Upper lobe of left lung (tissue), 6 donors: ENCODE measurements at regions not wholly inside any gene's neighbourhood (a gene's known extent, or its start where the extent isn't known, plus 50 kb on each side); places are given as distances from the start of the nearest gene placed in this dataset.
A peak's percentile ranks its signal among the peaks of the same experiment; 100 is the strongest.

ENCODE experiments used
- ATAC-seq, 2 donors: fragments of 200-7000 bp; cut with Tn5 transposase; one replicate each; pipeline ENCODE4 v1.9.1; 2022; ENCODE audit warnings: mild to moderate bottlenecking in 2 of 2, moderate library complexity in 2 of 2; ENCODE audit not compliant: low FRiP score in 2 of 2
- DNase-seq, 2 donors: peaks; one replicate each; pipeline ENCODE4 v3.0.0-alpha.2; 2019 to 2020
- H3K27ac ChIP-seq, 4 donors: fragments of 200-600 bp; sonication (generic); one replicate each; pipeline ENCODE4 v1.5.1; 2016 to 2019
- H3K27me3 ChIP-seq, 4 donors: fragments of 200-600 bp; sonication (generic); one replicate each; pipeline ENCODE4 v1.5.1; 2017 to 2019
- H3K36me3 ChIP-seq, 4 donors: fragments of 200-600 bp; sonication (generic); one replicate each; pipeline ENCODE4 v1.5.1; 2016 to 2019
- H3K4me1 ChIP-seq, 4 donors: fragments of 200-600 bp; sonication (generic); one replicate each; pipeline ENCODE4 v1.5.1; 2018 to 2019
- H3K4me3 ChIP-seq, 4 donors: fragments of 200-600 bp; sonication (generic); one replicate each; pipeline ENCODE4 v1.5.1; 2017 to 2019; ENCODE audit warnings: mild to moderate bottlenecking in 2 of 4, moderate library complexity in 1 of 4
- H3K9me3 ChIP-seq, 4 donors: fragments of 200-600 bp; sonication (generic); one replicate each; pipeline ENCODE4 v1.5.1; 2018 to 2019
- EP300 ChIP-seq, 4 donors: sonication (generic); formaldehyde crosslinking; IDR thresholded peaks; one replicate each; pipeline ENCODE4 v1.5.1; 2017; ENCODE audit warnings: antibody characterized with exemption in 4 of 4, control low read depth in 2 of 4
- POLR2A ChIP-seq, 4 donors: fragments of 450-650 bp; IDR thresholded peaks; one replicate each; pipeline ENCODE4 v1.5.1; 2016 to 2017; ENCODE audit warnings: antibody characterized with exemption in 4 of 4, mild to moderate bottlenecking in 2 of 4
- POLR2AphosphoS5 ChIP-seq, 2 donors: sonication (generic); formaldehyde crosslinking; IDR thresholded peaks; one replicate each; pipeline ENCODE4 v1.5.1; 2017; ENCODE audit warnings: antibody characterized with exemption in 2 of 2
- WGBS, 2 donors: methylation state at CpG; one replicate each; pipeline ENCODE4 v1.1.5; 2017 to 2018; 5-methylcytosine and 5-hydroxymethylcytosine counted together
- TF ChIP-seq, protein P1 (sequence below), 6 experiments: fragments of 450-650 bp in 4 of 6; fragments of 200-600 bp in 2 of 6; sonication (generic) in 2 of 6; IDR thresholded peaks; one replicate each; pipeline ENCODE4 v1.5.1; 2016 to 2019; ENCODE audit warnings: antibody characterized with exemption in 6 of 6
- donor health status: DM: no; HTN: no; CAD: no; lungs with moderate emphysema.
- donor health status: DM: no; HTN: yes; CAD: no; lungs with severe emphysema.

- H3K9me3 ChIP-seq, result no peaks in the 10 kb centered on the region
- no peaks in the 10 kb centered on the region for H3K36me3 ChIP-seq
- no peak overlapping the region for H3K27ac ChIP-seq
- WGBS, 2 donors, result 77 to 89% methylated on average over 4 of the region's 4 CpGs
- DNase-seq (no peak), ATAC-seq (no peak)
- no peaks in the 10 kb centered on the region for H3K27me3 ChIP-seq
- peaks cover 0 to 6% (median 4%) of the 10 kb centered on the region in 4 donors for H3K4me1 ChIP-seq
- no peak for TF ChIP-seq POLR2A (IDR thresholded peaks at IDR 0.05)
- TF ChIP-seq, protein P1, sequence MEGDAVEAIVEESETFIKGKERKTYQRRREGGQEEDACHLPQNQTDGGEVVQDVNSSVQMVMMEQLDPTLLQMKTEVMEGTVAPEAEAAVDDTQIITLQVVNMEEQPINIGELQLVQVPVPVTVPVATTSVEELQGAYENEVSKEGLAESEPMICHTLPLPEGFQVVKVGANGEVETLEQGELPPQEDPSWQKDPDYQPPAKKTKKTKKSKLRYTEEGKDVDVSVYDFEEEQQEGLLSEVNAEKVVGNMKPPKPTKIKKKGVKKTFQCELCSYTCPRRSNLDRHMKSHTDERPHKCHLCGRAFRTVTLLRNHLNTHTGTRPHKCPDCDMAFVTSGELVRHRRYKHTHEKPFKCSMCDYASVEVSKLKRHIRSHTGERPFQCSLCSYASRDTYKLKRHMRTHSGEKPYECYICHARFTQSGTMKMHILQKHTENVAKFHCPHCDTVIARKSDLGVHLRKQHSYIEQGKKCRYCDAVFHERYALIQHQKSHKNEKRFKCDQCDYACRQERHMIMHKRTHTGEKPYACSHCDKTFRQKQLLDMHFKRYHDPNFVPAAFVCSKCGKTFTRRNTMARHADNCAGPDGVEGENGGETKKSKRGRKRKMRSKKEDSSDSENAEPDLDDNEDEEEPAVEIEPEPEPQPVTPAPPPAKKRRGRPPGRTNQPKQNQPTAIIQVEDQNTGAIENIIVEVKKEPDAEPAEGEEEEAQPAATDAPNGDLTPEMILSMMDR (IDR thresholded peaks at IDR 0.05), result no peak
- TF ChIP-seq POLR2AphosphoS5 (IDR thresholded peaks at IDR 0.05), result no peak
- TF ChIP-seq EP300 (IDR thresholded peaks at IDR 0.05), result no peak
- H3K4me3 ChIP-seq, result no peak overlapping the region
Measured at GRCh38 chr6:6837541-6838080, 249.1 kb downstream of the LY86 start.

DNA sequence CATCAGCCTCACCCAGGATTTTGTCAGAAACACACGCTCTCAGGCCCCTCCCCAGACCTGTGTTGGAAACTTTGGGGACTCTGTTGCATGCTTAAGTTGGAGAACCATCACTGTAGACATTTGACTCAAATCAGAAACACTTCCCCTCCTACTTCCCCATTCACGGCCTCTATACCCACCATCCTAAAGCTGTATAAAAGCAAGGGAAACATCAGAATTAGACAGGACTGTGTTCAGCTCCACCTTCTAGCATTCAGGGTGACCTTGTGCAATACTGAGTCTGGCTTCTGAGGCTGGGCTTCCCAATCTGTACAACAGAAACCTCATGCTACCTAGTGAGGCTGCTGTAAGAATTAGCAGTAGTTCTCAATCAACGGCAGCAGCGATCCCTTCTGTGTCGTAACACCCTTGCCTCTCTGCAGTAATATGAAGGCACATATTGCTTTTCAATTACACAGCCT is 252.3 kb downstream of the LY86 start:
- ATAC-seq, result peak in 1 of 2 donors; percentile 66
- H3K27ac ChIP-seq, result no peak overlapping the region
- H3K4me3 ChIP-seq, result no peak overlapping the region
- H3K9me3 ChIP-seq, result peaks cover 0 to 3% (median 0%) of the 10 kb centered on the region in 4 donors
- WGBS, 2 donors, result 67 to 74% methylated on average over 5 of the region's 5 CpGs
- no peaks in the 10 kb centered on the region for H3K36me3 ChIP-seq
- H3K4me1 ChIP-seq, result peaks cover 0 to 4% (median 2%) of the 10 kb centered on the region in 4 donors
- H3K27me3 ChIP-seq, result no peaks in the 10 kb centered on the region
- DNase-seq, result peak in 1 of 2 donors; percentile 40
- TF ChIP-seq POLR2AphosphoS5 (IDR thresholded peaks at IDR 0.05) (no peak), POLR2A (IDR thresholded peaks at IDR 0.05) (no peak), EP300 (IDR thresholded peaks at IDR 0.05) (no peak)
- TF ChIP-seq, protein P1 (IDR thresholded peaks at IDR 0.05), result no peak

GRCh38 chr6:6841571-6841970 is 253.1 kb downstream of the LY86 start:
- WGBS, 2 donors, result 64 to 79% methylated on average over 2 to 3 of the region's 3 CpGs
- Histone ChIP-seq H3K4me3 (no peak overlapping the region), H3K9me3 (peaks cover 0 to 6% (median 0%) of the 10 kb centered on the region in 4 donors), H3K27ac (no peak overlapping the region), H3K27me3 (no peaks in the 10 kb centered on the region), H3K36me3 (no peaks in the 10 kb centered on the region), H3K4me1 (peaks cover 0 to 4% (median 2%) of the 10 kb centered on the region in 4 donors)
- ATAC-seq, result no peak
- DNase-seq, result peak in 1 of 2 donors; percentile 38
- TF ChIP-seq POLR2AphosphoS5 (IDR thresholded peaks at IDR 0.05), result no peak
- TF ChIP-seq, protein P1 (IDR thresholded peaks at IDR 0.05), result no peak

- Histone ChIP-seq H3K4me1 (peaks cover 0 to 4% (median 2%) of the 10 kb centered on the region in 4 donors), H3K27me3 (no peaks in the 10 kb centered on the region), H3K9me3 (peaks cover 0 to 6% (median 0%) of the 10 kb centered on the region in 4 donors), H3K4me3 (no peak overlapping the region), H3K36me3 (no peaks in the 10 kb centered on the region), H3K27ac (no peak overlapping the region)
- 86 to 87% methylated on average over 5 of the region's 5 CpGs for WGBS, 2 donors
- DNase-seq (no peak), ATAC-seq (no peak)
- TF ChIP-seq POLR2A (IDR thresholded peaks at IDR 0.05) (no peak), EP300 (IDR thresholded peaks at IDR 0.05) (no peak), POLR2AphosphoS5 (IDR thresholded peaks at IDR 0.05) (no peak)
- TF ChIP-seq, protein P1 (IDR thresholded peaks at IDR 0.05), result no peak
Measured at GRCh38 chr6:6842291-6842690, 253.8 kb downstream of the LY86 start.

GRCh38 chr6:6843057-6843627 is 254.6 kb downstream of the LY86 start:
- WGBS, 2 donors, result 64 to 76% methylated on average over 5 of the region's 5 CpGs
- Histone ChIP-seq H3K27me3 (no peaks in the 10 kb centered on the region), H3K9me3 (peaks cover 0 to 6% (median 0%) of the 10 kb centered on the region in 4 donors), H3K36me3 (no peaks in the 10 kb centered on the region), H3K4me3 (no peak overlapping the region), H3K27ac (no peak overlapping the region), H3K4me1 (peaks cover 0 to 4% (median 2%) of the 10 kb centered on the region in 4 donors)
- TF ChIP-seq, protein P1 (IDR thresholded peaks at IDR 0.05), result no peak
- TF ChIP-seq POLR2AphosphoS5 (IDR thresholded peaks at IDR 0.05) (no peak), EP300 (IDR thresholded peaks at IDR 0.05) (no peak), POLR2A (IDR thresholded peaks at IDR 0.05) (no peak)
- ATAC-seq (no peak), DNase-seq (no peak)
